ENCODE measurements at regions not wholly inside any gene's neighbourhood (a gene's known extent, or its start where the extent isn't known, plus 50 kb on each side); places are given as distances from the start of the nearest gene placed in this dataset.

DNA sequence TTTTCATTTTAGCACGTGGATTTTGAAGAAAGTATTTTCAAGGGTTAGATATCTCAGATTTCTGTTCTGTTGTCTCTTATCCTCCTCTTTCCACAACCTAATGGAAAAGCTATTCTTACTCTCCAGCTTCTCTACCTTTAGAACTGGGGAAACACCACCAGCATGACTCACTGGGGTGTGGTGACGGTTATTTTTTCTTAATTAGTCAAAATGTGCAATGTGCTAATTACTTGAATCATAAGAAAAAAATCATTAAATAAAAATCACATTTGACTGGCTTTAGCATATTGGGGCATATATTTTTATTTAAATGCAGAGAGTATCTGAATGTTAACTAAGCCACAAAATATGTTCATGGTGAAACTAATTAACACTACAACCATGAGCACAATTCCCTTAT is 570.7 kb upstream of the AGTR1 start:
- TF ChIP-seq, protein P1, sequence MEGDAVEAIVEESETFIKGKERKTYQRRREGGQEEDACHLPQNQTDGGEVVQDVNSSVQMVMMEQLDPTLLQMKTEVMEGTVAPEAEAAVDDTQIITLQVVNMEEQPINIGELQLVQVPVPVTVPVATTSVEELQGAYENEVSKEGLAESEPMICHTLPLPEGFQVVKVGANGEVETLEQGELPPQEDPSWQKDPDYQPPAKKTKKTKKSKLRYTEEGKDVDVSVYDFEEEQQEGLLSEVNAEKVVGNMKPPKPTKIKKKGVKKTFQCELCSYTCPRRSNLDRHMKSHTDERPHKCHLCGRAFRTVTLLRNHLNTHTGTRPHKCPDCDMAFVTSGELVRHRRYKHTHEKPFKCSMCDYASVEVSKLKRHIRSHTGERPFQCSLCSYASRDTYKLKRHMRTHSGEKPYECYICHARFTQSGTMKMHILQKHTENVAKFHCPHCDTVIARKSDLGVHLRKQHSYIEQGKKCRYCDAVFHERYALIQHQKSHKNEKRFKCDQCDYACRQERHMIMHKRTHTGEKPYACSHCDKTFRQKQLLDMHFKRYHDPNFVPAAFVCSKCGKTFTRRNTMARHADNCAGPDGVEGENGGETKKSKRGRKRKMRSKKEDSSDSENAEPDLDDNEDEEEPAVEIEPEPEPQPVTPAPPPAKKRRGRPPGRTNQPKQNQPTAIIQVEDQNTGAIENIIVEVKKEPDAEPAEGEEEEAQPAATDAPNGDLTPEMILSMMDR (IDR thresholded peaks at IDR 0.05): no peak
- no peak for ATAC-seq (ENCODE audit: low FRiP score)
- no peak for DNase-seq (ENCODE audit: low spot score)

DNA sequence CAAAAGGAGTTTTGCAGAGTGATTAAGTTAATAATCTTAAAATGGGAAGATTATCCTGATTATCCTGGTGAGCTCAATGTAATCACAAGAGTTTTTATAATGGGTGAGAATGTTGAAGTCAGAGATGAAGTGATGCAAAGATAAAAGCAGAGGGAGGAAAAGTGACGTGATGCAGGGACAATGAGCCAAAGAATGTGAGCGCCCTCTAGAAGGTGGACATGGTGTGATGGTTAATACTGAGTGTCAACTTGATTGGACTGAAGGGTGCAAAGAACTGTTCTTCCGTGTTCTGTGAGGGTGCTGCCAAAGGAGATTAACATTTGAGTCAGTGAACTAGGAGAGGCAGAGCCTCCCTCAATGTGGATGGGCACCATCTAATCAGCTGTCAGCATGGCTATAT is 569.6 kb upstream of the AGTR1 start:
- DNase-seq (ENCODE audit: low spot score): no peak
- no peak for ATAC-seq (ENCODE audit: low FRiP score)
- TF ChIP-seq, protein P1 (IDR thresholded peaks at IDR 0.05): no peak

DNA sequence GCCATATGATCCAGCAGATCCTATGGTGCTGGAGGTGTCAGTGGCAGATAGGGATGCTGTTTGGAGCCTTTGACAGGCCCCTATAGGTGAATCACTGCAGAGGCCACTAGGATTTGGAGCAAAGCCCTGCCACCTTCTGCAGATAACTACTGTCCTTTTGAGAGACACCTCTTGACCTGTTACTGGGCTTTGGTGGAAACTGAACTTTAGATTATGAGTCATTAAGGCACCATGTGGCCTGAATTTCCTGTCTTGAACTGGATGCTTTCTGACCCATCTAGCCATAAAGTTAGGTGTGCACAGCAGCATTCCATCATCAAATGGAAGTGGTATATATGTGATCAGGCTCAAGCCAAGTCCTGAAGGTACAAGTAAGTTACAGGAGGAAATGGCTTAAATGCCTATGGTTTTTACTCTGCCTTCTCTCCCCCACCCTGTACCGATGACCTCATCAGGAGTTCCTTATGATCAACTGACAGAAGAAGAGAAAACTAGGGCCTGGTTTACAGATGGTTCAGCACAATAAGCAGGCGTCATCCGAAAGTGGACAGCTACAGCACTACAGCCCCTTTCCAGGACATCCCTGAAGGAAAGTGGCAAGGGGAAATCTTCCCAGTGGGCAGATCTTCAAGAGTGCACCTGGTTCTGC is 565.6 kb upstream of the AGTR1 start:
- TF ChIP-seq, protein P1 (IDR thresholded peaks at IDR 0.05): no peak
- DNase-seq (ENCODE audit: low spot score) (no peak), ATAC-seq (ENCODE audit: low FRiP score) (no peak)

DNA sequence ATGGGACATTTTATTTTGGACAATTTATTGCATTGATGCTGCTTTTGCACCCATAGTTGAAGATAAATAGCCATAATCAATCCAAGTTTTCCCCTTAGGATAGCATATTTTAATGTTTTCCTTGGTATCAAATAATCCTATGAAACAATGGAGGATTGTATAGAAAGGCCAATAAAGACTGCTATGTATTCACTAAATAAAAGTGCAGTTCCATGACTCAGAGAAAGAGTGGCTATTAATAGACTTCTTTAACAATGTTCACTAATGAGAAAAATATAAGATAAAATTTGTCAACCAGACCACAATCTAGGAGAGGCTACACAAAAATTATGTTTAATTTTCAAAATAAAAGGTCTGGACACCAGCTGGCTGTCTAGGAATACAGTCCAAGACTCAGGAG is 560.9 kb upstream of the AGTR1 start:
- TF ChIP-seq, protein P1 (IDR thresholded peaks at IDR 0.05): no peak
- ATAC-seq (ENCODE audit: low FRiP score) (no peak), DNase-seq (ENCODE audit: low spot score) (no peak)

DNA sequence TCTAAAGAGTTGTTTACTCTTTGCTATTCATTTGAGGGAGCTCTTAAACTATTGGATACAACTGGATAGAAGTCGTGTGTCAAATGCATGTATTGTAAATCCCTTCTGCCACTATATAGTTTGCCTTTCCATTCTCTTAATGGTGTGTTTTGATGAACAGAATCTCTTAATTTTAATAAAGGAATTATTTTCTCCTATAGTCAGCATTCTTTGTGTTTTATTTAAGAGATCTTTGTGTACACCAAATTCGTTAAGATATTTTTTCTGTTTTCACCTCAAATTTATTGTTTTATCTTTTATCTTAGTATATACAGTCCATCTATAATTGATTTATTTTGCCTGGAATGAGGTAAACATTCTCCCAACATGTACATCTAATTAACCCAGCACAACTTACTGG is 551.5 kb upstream of the AGTR1 start:
- no peak for DNase-seq (ENCODE audit: low spot score)
- no peak for ATAC-seq (ENCODE audit: low FRiP score)
- TF ChIP-seq, protein P1 (IDR thresholded peaks at IDR 0.05): no peak

DNA sequence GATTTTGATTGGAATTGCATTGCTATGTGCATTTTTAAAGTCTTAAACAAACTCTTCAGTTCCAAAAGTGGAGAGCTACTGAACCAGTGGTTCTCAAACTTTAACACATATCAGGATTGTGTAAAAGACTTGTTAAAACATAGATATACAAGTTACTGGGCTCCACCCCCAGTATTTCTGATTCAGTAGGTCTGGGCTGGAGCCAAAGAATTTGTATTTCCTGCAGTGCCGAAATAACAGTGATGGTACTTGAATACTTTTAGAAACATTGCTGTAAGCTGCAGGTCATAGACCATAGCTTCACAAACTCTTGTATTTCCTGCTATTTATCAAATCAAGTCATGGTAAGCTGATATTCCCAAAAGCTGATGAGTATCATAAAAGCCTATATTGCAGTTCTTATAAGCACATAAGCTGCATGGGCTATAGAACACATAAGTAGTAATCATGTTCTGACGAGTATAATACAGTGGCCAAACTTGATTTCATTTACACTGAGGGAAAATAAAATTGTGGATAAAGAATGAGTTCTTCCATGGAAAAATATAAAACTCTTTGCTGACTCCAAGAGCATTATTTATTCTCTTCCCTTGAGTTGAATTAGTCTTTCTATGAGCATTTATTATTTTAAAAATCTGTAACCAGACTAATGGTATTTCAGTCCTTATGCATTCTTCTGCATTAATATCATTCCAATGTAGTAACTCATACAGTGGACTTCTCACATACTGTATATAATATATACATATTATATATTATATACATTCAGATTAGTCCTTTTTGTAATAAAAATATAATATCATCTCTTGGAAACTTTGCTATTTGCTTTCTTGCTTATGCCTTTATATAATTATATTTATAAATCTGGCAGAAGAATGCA is 550.5 kb upstream of the AGTR1 start:
- TF ChIP-seq, protein P1 (IDR thresholded peaks at IDR 0.05): no peak
- ATAC-seq (ENCODE audit: low FRiP score): peak; percentile 62
- no peak for DNase-seq (ENCODE audit: low spot score)

DNA sequence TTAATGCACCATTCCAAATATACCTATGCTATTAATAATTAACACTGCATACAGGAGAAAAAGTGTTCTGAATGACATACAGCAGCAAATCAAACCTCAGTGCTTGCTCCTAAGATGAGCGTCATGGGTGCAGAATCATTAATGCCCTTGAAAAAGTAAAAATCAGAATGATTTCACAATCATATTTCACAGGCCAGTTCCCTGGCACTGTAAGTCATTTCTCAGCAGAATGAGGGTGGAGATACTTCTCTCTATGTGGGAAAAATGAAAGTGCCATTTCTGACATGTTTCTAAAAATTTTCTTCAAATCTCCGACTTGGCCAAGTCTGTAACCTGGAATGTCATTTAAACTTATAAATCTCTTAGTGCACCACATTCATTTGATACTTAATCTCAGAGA is 549.8 kb upstream of the AGTR1 start:
- DNase-seq (ENCODE audit: low spot score): no peak
- TF ChIP-seq, protein P1 (IDR thresholded peaks at IDR 0.05): no peak
- ATAC-seq (ENCODE audit: low FRiP score): peak; percentile 84
